IPS DF 6.9 (cell line): ENCODE measurements at regions not wholly inside any gene's neighbourhood (a gene's known extent, or its start where the extent isn't known, plus 50 kb on each side); places are given as distances from the start of the nearest gene placed in this dataset.
"Not testable (repeated sequence)": the region's sequence is repeated elsewhere in the genome, so short reads cannot be mapped to it uniquely, and the experiment has no call there.

ENCODE experiments used
- DNase-seq: peaks from one replicate; pipeline ENCODE4 v3.0.0-alpha.2; 2013; ENCODE audit warnings: low read depth, low spot score
- H3K27ac ChIP-seq: one replicate; pipeline ENCODE4 v1.5.1; 2013; ENCODE audit warnings: low read length, control low read depth
- H3K27me3 ChIP-seq: 2 replicates; pipeline ENCODE4 v1.6.1; 2013; ENCODE audit warnings: mild to moderate bottlenecking, low read length; ENCODE audit not compliant: control insufficient read depth, insufficient read depth
- H3K36me3 ChIP-seq: 2 replicates; pipeline ENCODE4 v1.6.1; 2013; ENCODE audit warnings: low read length; ENCODE audit not compliant: control insufficient read depth, insufficient read depth
- H3K4me1 ChIP-seq: 2 replicates; pipeline ENCODE4 v1.6.1; 2013; ENCODE audit warnings: low read length; ENCODE audit not compliant: control insufficient read depth, insufficient read depth
- H3K4me3 ChIP-seq: 2 replicates; pipeline ENCODE4 v1.5.1; 2013; ENCODE audit warnings: mild to moderate bottlenecking, low read length
- H3K9me3 ChIP-seq: 2 replicates; pipeline ENCODE4 v1.6.1; 2013; ENCODE audit warnings: low read length, inconsistent platforms; ENCODE audit not compliant: control insufficient read depth, insufficient read depth
- WGBS: extraction: QIAGEN DNeasy Blood & Tissue Kit; methylation state at CpG from one replicate; pipeline ENCODE4 v1.1.7; 2013; ENCODE audit warnings: mixed read lengths, missing lambda C conversion rate; ENCODE audit not compliant: insufficient read length, insufficient coverage; 5-methylcytosine and 5-hydroxymethylcytosine counted together

GRCh38 chr10:57921140-57921539, 346.6 kb downstream of the IPMK start:
- no peak for DNase-seq
- Histone ChIP-seq H3K36me3 (no peaks in the 10 kb centered on the region), H3K4me1 (no peaks in the 10 kb centered on the region), H3K27ac (no peak overlapping the region), H3K27me3 (no peaks in the 10 kb centered on the region), H3K4me3 (no peak overlapping the region), H3K9me3 (no peaks in the 10 kb centered on the region)

GRCh38 chr10:57919864-57920263, 347.8 kb downstream of the IPMK start:
- Histone ChIP-seq H3K27me3 (no peaks in the 10 kb centered on the region), H3K9me3 (no peaks in the 10 kb centered on the region), H3K27ac (no peak overlapping the region), H3K4me1 (no peaks in the 10 kb centered on the region), H3K36me3 (no peaks in the 10 kb centered on the region), H3K4me3 (no peak overlapping the region)
- DNase-seq, result no peak
- WGBS, result no CpG with 5 or more reads among the region's 1 CpG

GRCh38 chr10:57917019-57917418, 350.7 kb downstream of the IPMK start:
- Histone ChIP-seq H3K27me3 (no peaks in the 10 kb centered on the region), H3K27ac (no peak overlapping the region), H3K4me1 (no peaks in the 10 kb centered on the region), H3K9me3 (no peaks in the 10 kb centered on the region), H3K36me3 (no peaks in the 10 kb centered on the region), H3K4me3 (no peak overlapping the region)
- DNase-seq, result no peak

- H3K36me3 ChIP-seq, result no peaks in the 10 kb centered on the region
- H3K4me3 ChIP-seq, result no peak overlapping the region
- H3K4me1 ChIP-seq, result no peaks in the 10 kb centered on the region
- no peak overlapping the region for H3K27ac ChIP-seq
- H3K27me3 ChIP-seq, result no peaks in the 10 kb centered on the region
- no peak for DNase-seq
- no CpG with 5 or more reads among the region's 2 CpGs for WGBS
- H3K9me3 ChIP-seq, result no peaks in the 10 kb centered on the region
These were observed 361.8 kb downstream of the IPMK start for GRCh38 chr10:57905861-57906260.

DNA sequence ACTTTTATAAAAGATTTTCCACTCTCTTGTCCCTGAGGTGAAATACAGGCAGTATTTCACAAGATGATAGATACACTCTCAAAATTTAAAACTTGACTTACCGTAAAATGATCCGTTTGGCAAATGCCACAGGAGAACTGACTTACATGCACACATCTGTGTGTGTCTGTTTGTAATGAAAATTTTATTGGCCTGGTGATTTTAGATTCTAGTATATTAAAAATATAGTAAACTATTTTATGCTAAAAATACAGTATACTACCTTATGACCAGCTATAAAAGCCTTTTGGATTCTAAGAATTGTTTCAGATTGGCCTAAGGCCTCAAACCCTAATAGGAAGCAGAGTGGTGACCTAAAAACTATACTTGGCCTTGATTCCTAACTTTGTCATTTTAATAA, 362.7 kb downstream of the IPMK start:
- no peaks in the 10 kb centered on the region for H3K36me3 ChIP-seq
- no peak for DNase-seq
- no peaks in the 10 kb centered on the region for H3K27me3 ChIP-seq
- H3K4me1 ChIP-seq, result no peaks in the 10 kb centered on the region
- WGBS, result no CpG with 5 or more reads among the region's 2 CpGs
- H3K27ac ChIP-seq, result no peak overlapping the region
- H3K9me3 ChIP-seq, result no peaks in the 10 kb centered on the region
- no peak overlapping the region for H3K4me3 ChIP-seq

GRCh38 chr10:57898231-57898630, 369.5 kb downstream of the IPMK start:
- H3K36me3 ChIP-seq, result no peaks in the 10 kb centered on the region
- peak; percentile 33 for DNase-seq
- H3K4me3 ChIP-seq, result no peak overlapping the region
- H3K4me1 ChIP-seq, result no peaks in the 10 kb centered on the region; the same call in 1 of the 2 replicates
- no peaks in the 10 kb centered on the region for H3K27me3 ChIP-seq
- no peaks in the 10 kb centered on the region for H3K9me3 ChIP-seq
- WGBS, result no CpG with 5 or more reads among the region's 4 CpGs
- H3K27ac ChIP-seq, result no peak overlapping the region

- no peaks in the 10 kb centered on the region for H3K9me3 ChIP-seq
- H3K27ac ChIP-seq, result no peak overlapping the region
- no CpG with 5 or more reads among the region's 6 CpGs for WGBS
- no peak overlapping the region for H3K4me3 ChIP-seq
- DNase-seq, result no peak
- no peaks in the 10 kb centered on the region for H3K36me3 ChIP-seq
- H3K4me1 ChIP-seq, result no peaks in the 10 kb centered on the region; the same call in 1 of the 2 replicates
- no peaks in the 10 kb centered on the region for H3K27me3 ChIP-seq
These were observed 370.1 kb downstream of the IPMK start for GRCh38 chr10:57897611-57898010.

- H3K27me3 ChIP-seq, result no peaks in the 10 kb centered on the region
- no peaks in the 10 kb centered on the region for H3K9me3 ChIP-seq
- no peaks in the 10 kb centered on the region; the same call in 1 of the 2 replicates for H3K4me1 ChIP-seq
- H3K36me3 ChIP-seq, result no peaks in the 10 kb centered on the region
- H3K4me3 ChIP-seq, result no peak overlapping the region
- DNase-seq, result no peak
- H3K27ac ChIP-seq, result no peak overlapping the region
These were observed 373.3 kb downstream of the IPMK start for GRCh38 chr10:57894361-57894760.

- Histone ChIP-seq H3K9me3 (no peaks in the 10 kb centered on the region), H3K27me3 (no peaks in the 10 kb centered on the region), H3K4me1 (no peaks in the 10 kb centered on the region), H3K36me3 (no peaks in the 10 kb centered on the region), H3K27ac (no peak overlapping the region), H3K4me3 (no peak overlapping the region)
- no peak for DNase-seq
- no CpG with 5 or more reads among the region's 7 CpGs for WGBS
These were observed 376.3 kb downstream of the IPMK start for GRCh38 chr10:57891201-57892006.

DNA sequence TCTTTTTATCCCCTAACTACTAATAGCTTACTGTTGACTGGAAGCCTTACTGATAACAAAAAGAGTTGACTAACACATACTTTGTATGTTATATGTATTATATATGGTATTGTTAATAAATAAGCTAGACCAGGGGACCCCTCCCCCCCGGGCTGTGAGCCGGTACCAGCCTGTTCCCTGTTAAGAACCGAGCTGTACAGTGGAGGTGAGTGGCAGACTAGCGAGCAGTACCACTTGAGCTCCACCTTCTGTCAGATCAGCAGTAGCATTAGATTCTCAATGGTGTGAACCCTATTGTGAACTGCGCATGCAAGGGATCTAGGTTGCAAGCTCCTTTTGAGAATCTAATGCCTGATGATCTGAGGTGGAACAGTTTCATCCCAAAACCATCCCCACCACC, 377.0 kb downstream of the IPMK start:
- Histone ChIP-seq H3K4me1 (no peaks in the 10 kb centered on the region), H3K36me3 (no peaks in the 10 kb centered on the region), H3K27ac (no peak overlapping the region), H3K4me3 (no peak overlapping the region), H3K27me3 (no peaks in the 10 kb centered on the region), H3K9me3 (no peaks in the 10 kb centered on the region)
- WGBS, result no CpG with 5 or more reads among the region's 5 CpGs
- no peak for DNase-seq

DNA sequence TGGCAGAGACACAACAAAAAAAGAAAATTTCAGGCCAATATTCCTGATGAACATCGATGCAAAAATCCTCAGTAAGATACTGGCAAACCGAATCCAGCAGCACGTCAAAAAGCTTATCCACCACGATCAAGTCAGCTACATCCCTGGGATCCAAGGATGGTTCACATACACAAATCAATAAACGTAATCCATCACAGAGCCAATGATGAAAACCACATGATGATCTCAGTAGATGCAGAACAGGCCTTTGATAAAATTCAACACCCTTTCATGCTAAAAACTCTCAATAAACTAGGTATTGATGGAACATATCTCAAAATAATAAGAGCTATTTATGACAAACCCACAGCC, 382.1 kb downstream of the IPMK start:
- not testable (repeated sequence) for H3K9me3 ChIP-seq, DNase-seq, H3K4me3 ChIP-seq, H3K4me1 ChIP-seq, H3K36me3 ChIP-seq, H3K27ac ChIP-seq, H3K27me3 ChIP-seq
- WGBS, result no CpG with 5 or more reads among the region's 5 CpGs
